CD14-positive monocyte (primary cell): ENCODE measurements at regions not wholly inside any gene's neighbourhood (a gene's known extent, or its start where the extent isn't known, plus 50 kb on each side); places are given as distances from the start of the nearest gene placed in this dataset.

Experiments used
- DNase-seq, 3 donors: peaks; one replicate each; pipeline ENCODE4 v3.0.0-alpha.2; 2011 to 2022
- H2AFZ ChIP-seq: 2 replicates; pipeline ENCODE4 v1.6.0; 2012; ENCODE audit warnings: mild to moderate bottlenecking, low read depth, low read length, inconsistent platforms; ENCODE audit not compliant: insufficient read depth, poor library complexity, severe bottlenecking
- H3K27ac ChIP-seq, 2 donors: 1 replicate in 1 of 2; 2 replicates in 1 of 2; pipeline ENCODE4 v1.5.1; 2012 to 2013; ENCODE audit warnings: low read length in 2 of 2, control low read depth in 1 of 2, inconsistent platforms in 1 of 2, low read depth in 1 of 2, mild to moderate bottlenecking in 1 of 2
- H3K27me3 ChIP-seq, 2 donors: one replicate each; pipeline versions ENCODE4 v1.6.0 to v1.6.1; 2011 to 2013; ENCODE audit warnings: low read length in 2 of 2; ENCODE audit not compliant: control insufficient read depth in 2 of 2, insufficient read depth in 2 of 2
- H3K36me3 ChIP-seq, 2 donors: replicated peaks in 1 of 2; 1 replicate in 1 of 2; 2 replicates in 1 of 2; pipeline versions ENCODE4 v1.5.1 to v1.6.1; 2012 to 2013; ENCODE audit warnings: low read length in 2 of 2, control low read depth in 1 of 2, inconsistent platforms in 1 of 2, mild to moderate bottlenecking in 1 of 2; ENCODE audit not compliant: insufficient read depth in 2 of 2, control insufficient read depth in 1 of 2
- H3K4me1 ChIP-seq, 2 donors: 1 replicate in 1 of 2; 2 replicates in 1 of 2; pipeline versions ENCODE4 v1.5.1 to v1.6.1; 2012 to 2013; ENCODE audit warnings: low read length in 2 of 2, control low read depth in 1 of 2, inconsistent platforms in 1 of 2, mild to moderate bottlenecking in 1 of 2, moderate library complexity in 1 of 2; ENCODE audit not compliant: insufficient read depth in 2 of 2, control insufficient read depth in 1 of 2
- H3K4me2 ChIP-seq: replicated peaks from 2 replicates; pipeline ENCODE3; 2012; ENCODE audit warnings: low read length, moderate library complexity, mild to moderate bottlenecking; ENCODE audit not compliant: poor library complexity, severe bottlenecking; ENCODE audit errors: extremely low read depth
- H3K4me3 ChIP-seq, 3 experiments: fragments of 200-600 bp in 1 of 3; sonication (generic) in 1 of 3; replicated peaks in 1 of 3; 1 replicate in 2 of 3; 2 replicates in 1 of 3; pipeline ENCODE4 v1.5.1; 2011 to 2013; ENCODE audit warnings: low read length in 3 of 3, mild to moderate bottlenecking in 3 of 3, control low read depth in 2 of 3, low read depth in 2 of 3, inconsistent platforms in 1 of 3, moderate library complexity in 1 of 3
- H3K79me2 ChIP-seq: 2 replicates; pipeline ENCODE4 v1.6.0; 2012; ENCODE audit warnings: mild to moderate bottlenecking, control low read depth, inconsistent platforms, low read length, moderate library complexity; ENCODE audit not compliant: insufficient read depth
- H3K9ac ChIP-seq: 2 replicates; pipeline ENCODE4 v1.6.0; 2017; ENCODE audit warnings: low read length, mild to moderate bottlenecking; ENCODE audit not compliant: insufficient read depth, poor library complexity, severe bottlenecking
- H3K9me3 ChIP-seq, 2 donors: replicated peaks in 1 of 2; 1 replicate in 1 of 2; 2 replicates in 1 of 2; pipeline versions ENCODE4 v1.5.1 to v1.6.1; 2012 to 2013; ENCODE audit warnings: low read length in 2 of 2, control low read depth in 1 of 2; ENCODE audit not compliant: control insufficient read depth in 1 of 2, insufficient read depth in 1 of 2
- H4K20me1 ChIP-seq: 2 replicates; pipeline ENCODE4 v1.6.0; 2012; ENCODE audit warnings: mild to moderate bottlenecking, low read length, control low read depth, moderate library complexity; ENCODE audit not compliant: insufficient read depth
- H3K27ac Mint-ChIP-seq, 7 donors: one replicate each; pipeline ENCODE4 v1.8.0; 2020; ENCODE audit warnings: mild to moderate bottlenecking in 7 of 7, mixed read lengths in 7 of 7, moderate library complexity in 6 of 7, inconsistent platforms in 2 of 7
- H3K27me3 Mint-ChIP-seq, 3 donors: one replicate each; pipeline ENCODE4 v1.8.0; 2021 to 2022; ENCODE audit warnings: low read depth in 3 of 3, mild to moderate bottlenecking in 3 of 3, mixed read lengths in 3 of 3, moderate library complexity in 3 of 3, inconsistent platforms in 1 of 3
- H3K36me3 Mint-ChIP-seq, 2 donors: one replicate each; pipeline ENCODE4 v1.8.0; 2020; ENCODE audit warnings: mixed read lengths in 2 of 2, inconsistent platforms in 1 of 2, mild to moderate bottlenecking in 1 of 2
- H3K4me1 Mint-ChIP-seq: one replicate; pipeline ENCODE4 v1.8.0; 2020; ENCODE audit warnings: mild to moderate bottlenecking, mixed read lengths
- H3K4me3 Mint-ChIP-seq, 2 donors: one replicate each; pipeline ENCODE4 v1.8.0; 2020; ENCODE audit warnings: mild to moderate bottlenecking in 2 of 2, mixed read lengths in 2 of 2, moderate library complexity in 1 of 2
- H3K9me3 Mint-ChIP-seq, 7 donors: one replicate each; pipeline ENCODE4 v1.8.0; 2020 to 2022; ENCODE audit warnings: mixed read lengths in 7 of 7, mild to moderate bottlenecking in 6 of 7, moderate library complexity in 6 of 7, inconsistent platforms in 2 of 7
- WGBS: methylation state at CpG from one replicate; pipeline ENCODE4 v1.1.5; 2013; ENCODE audit warnings: missing lambda C conversion rate; ENCODE audit not compliant: insufficient coverage; 5-methylcytosine and 5-hydroxymethylcytosine counted together
- intact Hi-C, 2 donors: fragments of 100-400 bp; cut with micrococcal nuclease; formaldehyde crosslinking; loops; one replicate each; pipeline versions ENCODE4 v1.15.0 to v1.15.1; 2023
- TF ChIP-seq, protein P1 (sequence below): fragments of 200-600 bp; IDR thresholded peaks from one replicate; pipeline ENCODE4 v1.8.0; 2022; ENCODE audit warnings: antibody characterized with exemption, mild to moderate bottlenecking

DNA sequence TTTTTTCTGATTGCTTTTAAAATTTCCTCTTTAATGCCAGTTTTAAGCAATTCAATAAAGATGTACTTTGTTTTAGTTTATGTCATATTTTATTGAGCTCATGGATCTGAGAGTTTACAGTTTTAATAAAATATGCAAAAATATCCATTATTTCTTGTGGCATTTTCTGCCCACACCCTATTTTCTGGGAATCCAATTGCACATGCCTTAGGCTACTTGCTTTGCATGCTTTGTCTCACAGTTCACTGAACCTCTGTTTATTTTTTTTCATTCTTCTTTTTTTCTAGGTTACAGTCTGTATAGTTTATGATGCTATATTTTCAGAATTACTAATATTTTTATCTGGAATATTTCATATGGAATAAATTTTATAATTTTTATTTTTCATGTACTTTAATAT is 1258.0 kb downstream of the FSCB start:
- Histone ChIP-seq H4K20me1 (no peaks in the 10 kb centered on the region), H3K79me2 (no peaks in the 10 kb centered on the region), H3K36me3 (no peaks in the 10 kb centered on the region), H2AFZ (no peak overlapping the region), H3K9me3 (peaks cover 0 to 6% of the 10 kb centered on the region in 2 donors), H3K9ac (no peak overlapping the region), H3K27me3 (no peaks in the 10 kb centered on the region), H3K27ac (no peak overlapping the region), H3K4me3 (no peak overlapping the region), H3K4me1 (no peaks in the 10 kb centered on the region), H3K4me2 (no peak overlapping the region)
- H3K27ac Mint-ChIP-seq = no peak overlapping the region
- no peaks in the 10 kb centered on the region for H3K4me1 Mint-ChIP-seq
- intact Hi-C loops = no loop called here
- peaks cover 0 to 2% (median 0%) of the 10 kb centered on the region in 3 donors for H3K27me3 Mint-ChIP-seq
- no peak for DNase-seq
- H3K36me3 Mint-ChIP-seq = no peaks in the 10 kb centered on the region
- H3K4me3 Mint-ChIP-seq = no peak overlapping the region
- TF ChIP-seq, protein P1, sequence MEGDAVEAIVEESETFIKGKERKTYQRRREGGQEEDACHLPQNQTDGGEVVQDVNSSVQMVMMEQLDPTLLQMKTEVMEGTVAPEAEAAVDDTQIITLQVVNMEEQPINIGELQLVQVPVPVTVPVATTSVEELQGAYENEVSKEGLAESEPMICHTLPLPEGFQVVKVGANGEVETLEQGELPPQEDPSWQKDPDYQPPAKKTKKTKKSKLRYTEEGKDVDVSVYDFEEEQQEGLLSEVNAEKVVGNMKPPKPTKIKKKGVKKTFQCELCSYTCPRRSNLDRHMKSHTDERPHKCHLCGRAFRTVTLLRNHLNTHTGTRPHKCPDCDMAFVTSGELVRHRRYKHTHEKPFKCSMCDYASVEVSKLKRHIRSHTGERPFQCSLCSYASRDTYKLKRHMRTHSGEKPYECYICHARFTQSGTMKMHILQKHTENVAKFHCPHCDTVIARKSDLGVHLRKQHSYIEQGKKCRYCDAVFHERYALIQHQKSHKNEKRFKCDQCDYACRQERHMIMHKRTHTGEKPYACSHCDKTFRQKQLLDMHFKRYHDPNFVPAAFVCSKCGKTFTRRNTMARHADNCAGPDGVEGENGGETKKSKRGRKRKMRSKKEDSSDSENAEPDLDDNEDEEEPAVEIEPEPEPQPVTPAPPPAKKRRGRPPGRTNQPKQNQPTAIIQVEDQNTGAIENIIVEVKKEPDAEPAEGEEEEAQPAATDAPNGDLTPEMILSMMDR = no peak
- peaks cover 0 to 9% (median 0%) of the 10 kb centered on the region in 7 donors for H3K9me3 Mint-ChIP-seq

DNA sequence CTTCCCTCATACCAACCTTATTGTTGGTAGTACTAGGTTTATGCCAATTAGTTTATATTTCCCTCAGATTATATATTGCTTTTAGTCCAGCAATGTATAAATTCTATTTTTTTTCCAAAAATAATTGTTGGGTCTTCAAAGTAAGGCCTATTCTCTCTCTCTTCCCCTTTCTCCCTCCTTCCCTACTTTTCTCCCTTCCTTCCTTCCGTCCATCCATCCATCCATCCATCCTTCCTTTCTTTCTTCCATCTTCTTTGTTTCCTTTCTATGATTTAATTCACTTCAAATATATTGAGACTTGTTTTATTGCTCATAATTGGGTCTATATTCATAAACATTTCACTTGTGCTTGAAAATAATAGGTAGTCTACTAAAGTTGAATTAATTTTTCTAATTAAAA is 1259.2 kb downstream of the FSCB start:
- Mint-ChIP-seq H3K9me3 (peaks cover 0 to 9% (median 2%) of the 10 kb centered on the region in 7 donors), H3K27me3 (peaks cover 0 to 2% (median 0%) of the 10 kb centered on the region in 3 donors), H3K4me1 (no peaks in the 10 kb centered on the region), H3K36me3 (no peaks in the 10 kb centered on the region), H3K27ac (no peak overlapping the region), H3K4me3 (no peak overlapping the region)
- no peaks in the 10 kb centered on the region for H3K27me3 ChIP-seq
- H3K27ac ChIP-seq = no peak overlapping the region
- H4K20me1 ChIP-seq = no peaks in the 10 kb centered on the region
- no CpG with 5 or more reads among the region's 1 CpG for WGBS
- TF ChIP-seq, protein P1 = no peak
- no peaks in the 10 kb centered on the region for H3K36me3 ChIP-seq
- H3K9me3 ChIP-seq = peaks cover 0 to 6% of the 10 kb centered on the region in 2 donors
- no peak overlapping the region for H3K9ac ChIP-seq
- H3K4me2 ChIP-seq = no peak overlapping the region
- no peaks in the 10 kb centered on the region for H3K4me1 ChIP-seq
- no peaks in the 10 kb centered on the region for H3K79me2 ChIP-seq
- H2AFZ ChIP-seq = no peak overlapping the region
- no peak for DNase-seq
- intact Hi-C loops = no loop called here
- H3K4me3 ChIP-seq = no peak overlapping the region
